SK-N-SH treated with all-trans-retinoic acid at 6 μM for 48 hours (cell line): ENCODE measurements at regions not wholly inside any gene's neighbourhood (a gene's known extent, or its start where the extent isn't known, plus 50 kb on each side); places are given as distances from the start of the nearest gene placed in this dataset.

Experiments used
- ARNTL ChIP-seq: fragments of 450-650 bp; formaldehyde crosslinking; IDR thresholded peaks from 2 replicates; pipeline ENCODE4 v1.5.0; 2020; ENCODE audit warnings: low read depth, mild to moderate bottlenecking, moderate library complexity, borderline replicate concordance
- CSRNP3 ChIP-seq: fragments of 250-450 bp; sonication (Bioruptor Pico); IDR thresholded peaks from 2 replicates; pipeline ENCODE4 v1.5.1; 2021; ENCODE audit warnings: mild to moderate bottlenecking, moderate library complexity
- ESRRG ChIP-seq: fragments of 250-450 bp; sonication (Bioruptor Pico); IDR thresholded peaks from 2 replicates; pipeline ENCODE4 v1.6.1; 2021; ENCODE audit warnings: mild to moderate bottlenecking
- GLIS3 ChIP-seq: fragments of 250-450 bp; sonication (Bioruptor Pico); IDR thresholded peaks from 2 replicates; pipeline ENCODE4 v1.5.0; 2020; ENCODE audit warnings: mild to moderate bottlenecking, moderate library complexity
- PPARA ChIP-seq: fragments of 250-450 bp; sonication (Bioruptor Pico); IDR thresholded peaks from 2 replicates; pipeline ENCODE4 v1.5.0; 2020; ENCODE audit warnings: mild to moderate bottlenecking, borderline replicate concordance
- RARB ChIP-seq: fragments of 250-450 bp; sonication (Bioruptor Pico); IDR thresholded peaks from 2 replicates; pipeline ENCODE4 v1.8.0; 2021; ENCODE audit warnings: mild to moderate bottlenecking, moderate library complexity
- SNAI2 ChIP-seq: fragments of 250-450 bp; sonication (Bioruptor Pico); IDR thresholded peaks from 2 replicates; pipeline ENCODE4 v1.5.0; 2020; ENCODE audit warnings: mild to moderate bottlenecking, moderate library complexity
- ZFP3 ChIP-seq: fragments of 250-450 bp; sonication (Bioruptor Pico); IDR thresholded peaks from 2 replicates; pipeline ENCODE4 v1.5.0; 2020; ENCODE audit warnings: mild to moderate bottlenecking, moderate library complexity
- ZFP30 ChIP-seq: fragments of 450-650 bp; formaldehyde crosslinking; IDR thresholded peaks from 2 replicates; pipeline ENCODE4 v1.5.0; 2022; ENCODE audit warnings: mild to moderate bottlenecking, moderate library complexity
- ZNF565 ChIP-seq: fragments of 450-650 bp; formaldehyde crosslinking; conservative IDR thresholded peaks from 2 replicates; pipeline ENCODE4 v1.5.0; 2020; ENCODE audit warnings: low read depth, mild to moderate bottlenecking, moderate library complexity
- ZNF70 ChIP-seq: fragments of 450-650 bp; formaldehyde crosslinking; IDR thresholded peaks from 2 replicates; pipeline ENCODE4 v1.5.0; 2020; ENCODE audit warnings: mild to moderate bottlenecking, moderate library complexity
- TF ChIP-seq, protein P1 (sequence below): fragments of 250-450 bp; sonication (Bioruptor Pico); IDR thresholded peaks from 2 replicates; pipeline ENCODE4 v1.8.0; 2020; ENCODE audit warnings: mild to moderate bottlenecking, moderate library complexity, borderline replicate concordance
- TF ChIP-seq, protein P2 (sequence below): fragments of 250-450 bp; sonication (Bioruptor Pico); IDR thresholded peaks from 2 replicates; pipeline ENCODE4 v1.5.1; 2020; ENCODE audit warnings: low read depth, mild to moderate bottlenecking, moderate library complexity
- TF ChIP-seq, protein P3 (sequence below): fragments of 250-450 bp; sonication (Bioruptor Pico); IDR thresholded peaks from 2 replicates; pipeline ENCODE4 v1.8.0; 2021; ENCODE audit warnings: low read depth, mild to moderate bottlenecking, moderate library complexity, borderline replicate concordance

DNA sequence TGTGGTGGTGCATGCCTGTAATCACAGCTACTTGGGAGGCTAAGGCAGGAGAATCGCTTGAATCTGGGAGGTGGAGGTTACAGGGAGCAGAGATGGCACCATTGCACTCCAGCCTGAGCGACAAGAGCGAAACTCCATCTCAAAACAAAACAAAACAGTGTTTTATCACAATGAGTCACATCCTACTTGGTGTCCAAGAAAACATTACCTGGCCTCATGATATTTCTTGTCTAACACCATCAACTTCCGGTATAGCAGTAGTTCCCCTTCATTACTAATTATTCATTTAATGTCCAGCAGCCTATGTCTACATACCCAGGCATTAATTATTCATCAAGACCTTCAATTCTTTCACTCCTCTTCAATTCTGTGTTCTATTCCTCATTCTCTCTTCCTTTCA is 115.5 kb downstream of the CCDC59 start:
- TF ChIP-seq RARB (CRISPR knock-in tag) = no peak
- no peak for TF ChIP-seq ESRRG
- TF ChIP-seq SNAI2 (CRISPR knock-in tag) = no peak
- no peak for TF ChIP-seq ARNTL (CRISPR knock-in tag)
- TF ChIP-seq ZNF70 (CRISPR knock-in tag) = no peak
- TF ChIP-seq ZFP30 (CRISPR knock-in tag) = no peak
- no peak for TF ChIP-seq GLIS3
- TF ChIP-seq, protein P1, sequence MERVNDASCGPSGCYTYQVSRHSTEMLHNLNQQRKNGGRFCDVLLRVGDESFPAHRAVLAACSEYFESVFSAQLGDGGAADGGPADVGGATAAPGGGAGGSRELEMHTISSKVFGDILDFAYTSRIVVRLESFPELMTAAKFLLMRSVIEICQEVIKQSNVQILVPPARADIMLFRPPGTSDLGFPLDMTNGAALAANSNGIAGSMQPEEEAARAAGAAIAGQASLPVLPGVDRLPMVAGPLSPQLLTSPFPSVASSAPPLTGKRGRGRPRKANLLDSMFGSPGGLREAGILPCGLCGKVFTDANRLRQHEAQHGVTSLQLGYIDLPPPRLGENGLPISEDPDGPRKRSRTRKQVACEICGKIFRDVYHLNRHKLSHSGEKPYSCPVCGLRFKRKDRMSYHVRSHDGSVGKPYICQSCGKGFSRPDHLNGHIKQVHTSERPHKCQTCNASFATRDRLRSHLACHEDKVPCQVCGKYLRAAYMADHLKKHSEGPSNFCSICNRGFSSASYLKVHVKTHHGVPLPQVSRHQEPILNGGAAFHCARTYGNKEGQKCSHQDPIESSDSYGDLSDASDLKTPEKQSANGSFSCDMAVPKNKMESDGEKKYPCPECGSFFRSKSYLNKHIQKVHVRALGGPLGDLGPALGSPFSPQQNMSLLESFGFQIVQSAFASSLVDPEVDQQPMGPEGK (CRISPR knock-in tag) = no peak
- no peak for TF ChIP-seq ZNF565
- no peak for TF ChIP-seq ZFP3 (CRISPR knock-in tag)
- TF ChIP-seq, protein P2, sequence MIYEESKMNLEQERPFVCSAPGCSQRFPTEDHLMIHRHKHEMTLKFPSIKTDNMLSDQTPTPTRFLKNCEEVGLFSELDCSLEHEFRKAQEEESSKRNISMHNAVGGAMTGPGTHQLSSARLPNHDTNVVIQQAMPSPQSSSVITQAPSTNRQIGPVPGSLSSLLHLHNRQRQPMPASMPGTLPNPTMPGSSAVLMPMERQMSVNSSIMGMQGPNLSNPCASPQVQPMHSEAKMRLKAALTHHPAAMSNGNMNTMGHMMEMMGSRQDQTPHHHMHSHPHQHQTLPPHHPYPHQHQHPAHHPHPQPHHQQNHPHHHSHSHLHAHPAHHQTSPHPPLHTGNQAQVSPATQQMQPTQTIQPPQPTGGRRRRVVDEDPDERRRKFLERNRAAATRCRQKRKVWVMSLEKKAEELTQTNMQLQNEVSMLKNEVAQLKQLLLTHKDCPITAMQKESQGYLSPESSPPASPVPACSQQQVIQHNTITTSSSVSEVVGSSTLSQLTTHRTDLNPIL (CRISPR knock-in tag) = no peak
- TF ChIP-seq, protein P3, sequence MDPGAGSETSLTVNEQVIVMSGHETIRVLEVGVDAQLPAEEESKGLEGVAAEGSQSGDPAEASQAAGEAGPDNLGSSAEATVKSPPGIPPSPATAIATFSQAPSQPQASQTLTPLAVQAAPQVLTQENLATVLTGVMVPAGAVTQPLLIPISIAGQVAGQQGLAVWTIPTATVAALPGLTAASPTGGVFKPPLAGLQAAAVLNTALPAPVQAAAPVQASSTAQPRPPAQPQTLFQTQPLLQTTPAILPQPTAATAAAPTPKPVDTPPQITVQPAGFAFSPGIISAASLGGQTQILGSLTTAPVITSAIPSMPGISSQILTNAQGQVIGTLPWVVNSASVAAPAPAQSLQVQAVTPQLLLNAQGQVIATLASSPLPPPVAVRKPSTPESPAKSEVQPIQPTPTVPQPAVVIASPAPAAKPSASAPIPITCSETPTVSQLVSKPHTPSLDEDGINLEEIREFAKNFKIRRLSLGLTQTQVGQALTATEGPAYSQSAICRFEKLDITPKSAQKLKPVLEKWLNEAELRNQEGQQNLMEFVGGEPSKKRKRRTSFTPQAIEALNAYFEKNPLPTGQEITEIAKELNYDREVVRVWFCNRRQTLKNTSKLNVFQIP (CRISPR knock-in tag) = no peak
- TF ChIP-seq PPARA (CRISPR knock-in tag) = no peak
- TF ChIP-seq CSRNP3 (CRISPR knock-in tag) = no peak
